ENCODE measurements at regions not wholly inside any gene's neighbourhood (a gene's known extent, or its start where the extent isn't known, plus 50 kb on each side); places are given as distances from the start of the nearest gene placed in this dataset.

GRCh38 chr11:11140510-11140909 is 212.5 kb downstream of the CSNK2A3 start:
- no peak for DNase-seq (ENCODE audit: low read depth in 1 of 2, low spot score in 1 of 2)

GRCh38 chr11:11137339-11137738 is 215.7 kb downstream of the CSNK2A3 start:
- no peak for DNase-seq (ENCODE audit: low read depth in 1 of 2, low spot score in 1 of 2)

- no peak for DNase-seq (ENCODE audit: low read depth in 1 of 2, low spot score in 1 of 2)
Observed at GRCh38 chr11:11135820-11136476, 217.1 kb downstream of the CSNK2A3 start.

- DNase-seq (ENCODE audit: low read depth in 1 of 2, low spot score in 1 of 2): no peak
Observed at GRCh38 chr11:11129118-11129517, 223.9 kb downstream of the CSNK2A3 start.

GRCh38 chr11:11125618-11126017 is 227.4 kb downstream of the CSNK2A3 start:
- DNase-seq (ENCODE audit: low read depth in 1 of 2, low spot score in 1 of 2): no peak

GRCh38 chr11:11122749-11123148 is 230.3 kb downstream of the CSNK2A3 start:
- DNase-seq (ENCODE audit: low read depth in 1 of 2, low spot score in 1 of 2): no peak

GRCh38 chr11:11119917-11120316 is 233.1 kb downstream of the CSNK2A3 start:
- no peak for DNase-seq (ENCODE audit: low read depth in 1 of 2, low spot score in 1 of 2)

- no peak for DNase-seq (ENCODE audit: low read depth in 1 of 2, low spot score in 1 of 2)
Observed at GRCh38 chr11:11117730-11118129, 235.3 kb downstream of the CSNK2A3 start.

GRCh38 chr11:11115475-11115874 is 237.6 kb downstream of the CSNK2A3 start:
- DNase-seq (ENCODE audit: low read depth in 1 of 2, low spot score in 1 of 2): no peak

GRCh38 chr11:11113626-11114025 is 239.4 kb downstream of the CSNK2A3 start:
- DNase-seq (ENCODE audit: low read depth in 1 of 2, low spot score in 1 of 2): no peak

- DNase-seq (ENCODE audit: low read depth in 1 of 2, low spot score in 1 of 2): no peak
Observed at GRCh38 chr11:11108026-11108425, 245.0 kb downstream of the CSNK2A3 start.

- no peak for DNase-seq (ENCODE audit: low read depth in 1 of 2, low spot score in 1 of 2)
Observed at GRCh38 chr11:11107076-11107723, 245.8 kb downstream of the CSNK2A3 start.

GRCh38 chr11:11105361-11105760 is 247.5 kb upstream of the ZBED5 start:
- DNase-seq (ENCODE audit: low read depth in 1 of 2, low spot score in 1 of 2): no peak

GRCh38 chr11:11095831-11096723 is 238.2 kb upstream of the ZBED5 start:
- no peak for DNase-seq (ENCODE audit: low read depth in 1 of 2, low spot score in 1 of 2)

- DNase-seq (ENCODE audit: low read depth in 1 of 2, low spot score in 1 of 2): no peak
Observed at GRCh38 chr11:11090495-11090894, 232.6 kb upstream of the ZBED5 start.

- DNase-seq (ENCODE audit: low read depth in 1 of 2, low spot score in 1 of 2): no peak
Observed at GRCh38 chr11:11089805-11090204, 232.0 kb upstream of the ZBED5 start.

- DNase-seq (ENCODE audit: low read depth in 1 of 2, low spot score in 1 of 2): no peak
Observed at GRCh38 chr11:11086979-11087378, 229.1 kb upstream of the ZBED5 start.

GRCh38 chr11:11085580-11085979 is 227.7 kb upstream of the ZBED5 start:
- no peak for DNase-seq (ENCODE audit: low read depth in 1 of 2, low spot score in 1 of 2)

GRCh38 chr11:11084337-11084736 is 226.5 kb upstream of the ZBED5 start:
- no peak for DNase-seq (ENCODE audit: low read depth in 1 of 2, low spot score in 1 of 2)

- no peak for DNase-seq (ENCODE audit: low read depth in 1 of 2, low spot score in 1 of 2)
Observed at GRCh38 chr11:11083441-11083840, 225.6 kb upstream of the ZBED5 start.

GRCh38 chr11:11082646-11083045 is 224.8 kb upstream of the ZBED5 start:
- DNase-seq (ENCODE audit: low read depth in 1 of 2, low spot score in 1 of 2): no peak

GRCh38 chr11:11081776-11082175 is 223.9 kb upstream of the ZBED5 start:
- no peak for DNase-seq (ENCODE audit: low read depth in 1 of 2, low spot score in 1 of 2)
